GM19468 (cell line): ENCODE measurements at regions not wholly inside any gene's neighbourhood (a gene's known extent, or its start where the extent isn't known, plus 50 kb on each side); places are given as distances from the start of the nearest gene placed in this dataset.
"Not testable (repeated sequence)": the region's sequence is repeated elsewhere in the genome, so short reads cannot be mapped to it uniquely, and the experiment has no call there.

Source experiments
- ATAC-seq: cut with Tn5 transposase; IDR thresholded peaks from one replicate; pipeline ENCODE4 v1.9.1; 2021; ENCODE audit warnings: mild to moderate bottlenecking, moderate library complexity, moderate number of reproducible peaks; ENCODE audit not compliant: unreplicated experiment; ENCODE audit errors: extremely low read depth

DNA sequence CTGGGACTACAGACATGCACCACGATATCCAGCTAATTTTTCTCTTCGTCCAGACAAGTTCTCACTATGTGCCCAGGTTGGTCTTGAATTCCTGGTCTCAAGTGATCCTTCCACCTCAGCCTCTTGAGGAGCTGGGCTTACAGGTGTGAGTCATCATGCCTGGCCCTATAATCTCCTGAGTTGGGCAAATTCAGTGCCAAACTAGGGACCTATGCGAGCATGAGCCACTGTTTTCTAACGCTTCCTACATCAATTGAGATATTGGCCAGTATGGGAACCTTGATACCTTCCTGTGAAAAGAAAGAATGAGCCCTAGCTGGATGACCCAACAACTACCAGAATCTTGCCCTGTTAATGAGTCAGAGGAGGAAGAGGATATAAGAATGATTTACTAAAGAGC, 585.2 kb downstream of the C12orf50 start:
- no peak for ATAC-seq

DNA sequence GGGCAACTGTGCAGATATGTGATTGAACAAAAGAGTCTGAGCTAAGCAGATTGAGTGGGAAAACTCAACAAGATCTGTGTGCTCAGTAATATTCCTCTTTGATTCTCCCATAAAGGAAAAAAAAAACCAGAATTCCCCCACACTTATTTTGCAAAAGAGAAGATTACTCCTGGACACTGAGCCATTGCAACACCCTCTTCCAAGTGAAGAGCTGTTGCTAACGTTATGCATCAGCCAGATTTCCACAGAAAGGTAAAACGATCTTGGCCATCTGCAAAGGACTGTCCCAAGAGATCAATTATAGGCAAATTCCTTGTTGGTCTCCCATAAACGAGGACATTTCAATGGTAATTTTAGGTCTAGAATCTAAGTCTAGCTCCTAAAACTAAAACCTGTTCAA, 587.7 kb downstream of the C12orf50 start:
- ATAC-seq: no peak

DNA sequence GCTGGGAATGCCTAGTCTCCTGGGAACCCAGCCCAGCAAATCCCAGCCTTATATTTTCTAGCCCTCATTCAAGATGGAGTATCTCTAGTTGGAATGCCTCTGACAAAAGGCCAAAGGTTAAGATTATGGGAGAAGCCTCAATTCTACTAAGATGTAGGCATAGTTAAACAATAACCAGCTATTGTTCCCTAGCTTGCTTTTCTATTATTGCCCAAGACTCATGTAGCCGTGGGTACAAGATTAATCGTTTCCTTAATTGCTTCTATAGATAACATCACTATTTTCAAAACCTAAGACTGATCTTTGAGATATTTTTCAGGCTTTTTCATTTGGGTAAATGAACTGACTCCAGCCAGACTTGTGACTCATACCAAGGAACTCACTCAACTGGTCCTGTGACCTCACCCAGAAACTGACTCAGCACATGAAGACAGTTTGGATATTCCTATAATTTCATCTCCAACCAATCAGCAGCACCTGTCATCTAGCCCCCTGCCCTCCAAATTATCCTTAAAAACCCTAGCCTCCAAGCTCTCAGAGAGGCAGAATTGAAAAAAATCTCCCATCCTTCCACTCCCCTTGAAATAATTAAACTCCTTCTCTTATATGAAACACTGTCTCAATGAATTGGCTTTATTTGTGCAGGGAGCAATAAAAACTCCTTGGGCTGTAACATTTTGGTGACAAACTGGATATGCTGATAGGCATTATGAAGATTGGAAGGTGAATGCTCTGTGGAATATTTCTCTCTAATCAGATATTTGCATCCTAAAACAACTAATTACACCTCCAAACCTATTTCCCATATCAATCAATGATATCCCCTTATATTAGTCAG, 589.0 kb downstream of the C12orf50 start:
- no peak for ATAC-seq

DNA sequence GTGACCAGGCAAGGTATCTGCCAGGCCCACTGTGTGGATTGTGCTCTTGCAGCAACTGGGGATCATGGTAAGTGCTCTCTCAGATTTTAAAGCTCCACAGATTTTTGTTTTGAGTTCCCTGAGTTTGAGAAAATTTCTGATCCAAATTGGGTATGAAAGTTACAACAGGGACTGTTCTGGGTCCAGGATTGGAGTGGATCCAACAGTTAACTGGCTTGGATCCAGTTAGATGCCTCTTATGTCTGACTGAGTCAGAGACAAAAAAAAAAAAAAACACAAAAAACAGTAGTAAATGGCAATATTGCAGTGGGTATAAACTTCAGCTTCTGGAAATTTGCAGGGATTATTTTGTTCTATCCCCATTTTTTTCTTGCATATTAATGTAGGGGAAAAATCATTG, 598.8 kb downstream of the C12orf50 start:
- ATAC-seq: no peak

- ATAC-seq: no peak
Measured at GRCh38 chr12:87428701-87429277, 600.4 kb downstream of the C12orf50 start.

- no peak for ATAC-seq
Measured at GRCh38 chr12:87427770-87428169, 601.4 kb downstream of the C12orf50 start.

DNA sequence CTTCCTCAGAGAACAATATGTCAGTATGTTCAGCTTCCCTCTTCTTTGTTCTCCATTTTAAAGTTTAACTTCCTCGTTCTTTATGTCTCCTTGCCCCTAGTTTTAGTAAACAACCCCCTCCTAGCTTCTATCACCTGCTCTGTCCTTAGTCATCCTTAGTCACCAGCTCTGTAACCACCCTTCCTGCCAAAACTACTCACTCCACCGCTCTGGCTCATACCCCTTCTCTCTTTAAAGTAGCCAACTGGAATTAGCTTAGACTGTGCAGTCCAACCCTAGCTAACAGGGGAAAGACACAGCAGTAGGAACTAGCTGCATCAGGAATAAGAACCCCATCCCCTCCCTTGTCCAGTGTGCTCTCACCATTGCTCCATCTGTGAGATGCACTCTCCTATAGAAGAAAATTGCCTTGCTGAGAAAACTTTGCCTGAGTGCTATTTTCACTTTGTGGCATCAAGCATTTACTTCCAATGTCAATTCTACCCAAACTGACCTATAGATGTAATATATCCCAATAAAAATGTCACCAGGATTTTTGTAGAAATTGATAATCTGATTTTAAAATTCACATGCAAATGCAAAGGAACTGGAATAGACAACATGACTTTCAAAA, 603.2 kb downstream of the C12orf50 start:
- no peak for ATAC-seq

GRCh38 chr12:87421233-87421632, 608.0 kb downstream of the C12orf50 start:
- ATAC-seq: not testable (repeated sequence)

DNA sequence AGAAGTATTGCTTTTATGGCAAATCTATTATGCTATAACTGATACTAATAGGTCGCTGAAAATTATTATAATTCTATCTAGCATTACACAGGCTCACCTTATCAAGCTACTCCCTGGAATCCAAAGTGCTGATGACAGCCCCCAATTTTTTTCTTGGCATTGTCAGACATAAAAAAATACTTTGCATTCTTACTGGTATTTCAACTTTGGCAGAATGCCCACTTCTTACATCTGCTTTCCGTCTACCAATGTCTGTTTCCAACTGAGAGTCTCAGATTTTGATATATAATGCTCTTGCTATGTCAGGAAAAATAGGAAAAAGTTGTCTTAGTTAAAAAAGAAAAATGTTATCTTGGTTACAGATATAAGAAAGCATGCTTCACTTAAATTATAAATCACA, 615.4 kb downstream of the C12orf50 start:
- no peak for ATAC-seq

DNA sequence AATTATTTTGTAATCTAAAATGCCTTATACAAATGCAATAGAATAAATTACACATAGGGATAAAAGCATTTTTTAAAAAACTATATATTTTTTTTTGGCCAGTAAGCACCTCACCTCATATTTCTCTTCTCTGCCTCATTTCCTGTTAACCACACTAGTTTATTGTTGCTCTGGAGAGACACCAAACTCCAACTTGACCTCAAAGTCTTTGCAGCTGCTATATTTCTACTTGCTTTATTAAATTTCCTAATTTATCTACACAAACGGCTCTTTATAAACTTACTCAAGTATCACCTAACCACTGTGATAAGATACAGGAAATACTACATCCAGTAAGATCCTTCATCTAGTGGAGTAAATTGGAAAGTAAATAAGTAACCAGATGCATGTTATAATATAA, 622.3 kb downstream of the C12orf50 start:
- ATAC-seq: no peak

DNA sequence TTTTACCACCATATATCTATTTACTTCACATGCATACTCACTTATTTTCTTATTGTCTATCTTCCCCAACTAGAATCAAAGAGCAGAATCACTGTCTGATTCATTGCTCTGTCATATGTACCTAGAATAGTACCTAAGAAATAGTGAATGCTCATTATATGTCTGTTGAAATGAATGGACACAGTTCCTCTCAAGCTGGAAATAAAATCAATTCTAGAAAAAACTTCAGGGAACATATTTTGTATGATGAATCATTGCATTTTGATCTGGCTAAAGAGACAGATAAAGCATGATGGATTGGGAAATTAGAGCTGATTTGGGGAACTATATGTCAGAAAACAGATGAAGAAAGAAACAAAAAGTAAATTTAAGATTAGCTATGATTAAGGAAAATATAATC, 623.3 kb downstream of the C12orf50 start:
- ATAC-seq: no peak

- ATAC-seq: not testable (repeated sequence)
Measured at GRCh38 chr12:87394168-87394567, 635.0 kb downstream of the C12orf50 start.

DNA sequence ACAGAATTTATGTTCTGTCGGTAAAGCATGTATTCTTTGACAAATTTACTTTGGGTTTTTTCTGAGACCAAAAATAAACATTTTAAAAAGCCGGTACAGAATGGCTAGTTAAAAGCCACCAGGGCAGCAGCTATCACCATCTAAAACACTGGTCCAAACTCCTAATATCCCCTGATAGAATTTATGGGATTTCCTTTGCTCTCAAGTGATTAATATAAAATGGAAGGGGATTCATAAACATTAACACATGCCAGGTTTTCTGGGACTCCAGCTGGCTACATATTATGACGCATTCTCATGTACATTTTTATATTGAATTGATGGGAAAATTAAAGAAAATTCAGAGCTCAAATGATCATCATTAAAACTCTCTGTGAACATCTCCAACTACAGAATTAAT, 640.8 kb downstream of the C12orf50 start:
- ATAC-seq: no peak

GRCh38 chr12:87385322-87385721, 643.9 kb downstream of the C12orf50 start:
- ATAC-seq: no peak

- no peak for ATAC-seq
Measured at GRCh38 chr12:87384226-87384625, 645.0 kb downstream of the C12orf50 start.

GRCh38 chr12:87383680-87384079, 645.5 kb downstream of the C12orf50 start:
- ATAC-seq: no peak

DNA sequence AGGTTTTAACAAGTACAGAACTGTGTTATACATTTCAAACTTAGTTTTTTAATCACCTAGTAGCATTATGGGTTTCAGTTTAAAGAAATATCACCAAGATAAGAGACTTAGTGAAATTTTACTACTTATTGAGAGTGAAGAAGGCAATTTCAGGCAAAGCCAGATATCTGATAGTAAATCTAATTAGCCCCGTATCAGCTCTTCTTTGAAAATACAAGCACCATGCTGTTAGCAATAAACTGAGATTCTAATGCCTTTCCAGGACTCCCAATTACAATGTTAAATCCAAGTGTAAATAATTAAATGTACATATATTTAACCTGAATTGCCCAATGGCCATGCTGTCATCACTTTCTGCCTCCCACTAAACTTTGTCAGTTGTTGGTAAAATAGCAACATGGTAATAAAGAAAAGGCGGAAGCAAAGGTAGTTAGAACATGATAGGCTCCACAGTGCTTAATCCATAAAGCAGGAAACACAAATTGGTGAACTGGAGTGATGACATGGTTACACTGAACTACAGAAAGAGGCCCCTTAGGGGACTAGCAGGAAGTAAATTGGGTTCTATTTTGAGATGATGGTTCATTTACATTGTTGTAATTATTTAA, 646.1 kb downstream of the C12orf50 start:
- no peak for ATAC-seq

DNA sequence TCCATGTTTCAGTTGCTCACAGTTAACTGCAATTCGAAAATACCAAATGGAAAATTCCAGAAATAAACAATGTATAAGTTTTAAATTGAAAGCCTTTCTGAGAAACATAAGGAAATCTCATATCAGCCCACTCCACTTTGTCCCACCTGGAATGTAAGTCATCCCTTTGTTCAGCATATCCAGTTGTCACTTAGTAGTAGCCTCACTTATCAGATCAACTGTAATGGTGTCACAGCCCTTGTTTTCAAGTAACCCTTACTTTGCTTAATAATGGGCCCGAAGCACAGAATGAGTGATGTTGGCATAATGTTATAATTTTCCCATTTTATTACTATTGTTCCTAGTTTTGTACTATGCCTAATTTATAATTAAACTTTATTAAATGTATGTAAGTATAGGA, 646.8 kb downstream of the C12orf50 start:
- ATAC-seq: no peak

GRCh38 chr12:87381742-87382141, 647.5 kb downstream of the C12orf50 start:
- ATAC-seq: no peak

DNA sequence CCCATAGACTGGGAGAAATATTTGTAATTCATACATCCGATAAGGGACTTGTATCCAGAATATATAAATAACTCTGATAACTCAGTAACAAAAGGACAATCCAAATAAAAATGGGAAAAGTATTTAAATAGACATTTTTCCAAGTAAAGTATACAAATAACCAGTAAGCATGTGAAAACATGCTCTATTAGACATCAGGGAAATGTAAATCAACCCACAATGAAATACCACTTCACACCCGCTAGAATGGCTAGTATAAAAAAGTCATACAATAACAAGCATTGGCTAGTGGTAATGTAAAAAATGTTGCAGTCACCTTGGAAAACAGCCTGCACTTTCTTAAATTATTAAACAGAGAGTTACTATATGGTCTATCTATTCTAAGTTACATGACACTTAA, 650.7 kb downstream of the C12orf50 start:
- no peak for ATAC-seq

DNA sequence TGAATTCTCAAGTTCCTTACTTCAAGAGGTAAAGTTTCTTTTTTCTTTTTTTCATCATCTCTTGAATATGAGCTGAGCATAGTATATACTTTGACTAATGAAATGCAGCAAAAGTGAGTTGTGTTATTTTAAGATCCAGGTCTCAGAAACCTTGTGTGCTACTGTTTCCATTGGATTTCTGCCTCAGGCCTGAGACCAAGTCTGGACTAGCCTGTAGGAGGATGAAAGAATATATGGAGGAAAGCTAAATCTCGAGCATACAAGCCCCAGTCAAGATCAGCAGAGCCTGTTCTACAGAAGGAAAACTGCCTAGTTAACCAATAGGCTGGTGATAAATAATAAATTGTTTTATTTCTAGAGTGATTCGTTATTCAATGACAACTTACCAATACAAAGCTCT, 652.5 kb downstream of the C12orf50 start:
- ATAC-seq: no peak
